ENCODE measurements at regions not wholly inside any gene's neighbourhood (a gene's known extent, or its start where the extent isn't known, plus 50 kb on each side); places are given as distances from the start of the nearest gene placed in this dataset.

DNA sequence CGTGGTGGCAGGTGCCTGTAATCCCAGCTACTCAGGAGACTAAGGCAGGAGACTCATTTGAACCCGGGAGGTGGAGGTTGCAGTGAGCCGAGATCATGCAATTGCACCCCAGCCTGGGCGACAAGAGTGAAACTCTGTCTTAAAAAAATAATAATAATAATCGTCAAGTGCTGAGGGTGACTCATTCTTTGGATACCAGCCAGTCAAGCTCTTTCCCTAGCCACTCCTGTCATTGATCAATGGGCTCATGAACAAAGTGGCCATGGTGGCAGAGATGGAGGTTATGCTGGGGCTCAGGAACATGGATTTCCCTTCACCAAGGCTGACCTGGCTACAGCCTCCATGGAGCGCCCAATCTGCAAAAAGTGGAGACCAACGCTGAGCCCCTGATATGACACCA, 94.5 kb upstream of the HAAO start:
- no peak for DNase-seq

DNA sequence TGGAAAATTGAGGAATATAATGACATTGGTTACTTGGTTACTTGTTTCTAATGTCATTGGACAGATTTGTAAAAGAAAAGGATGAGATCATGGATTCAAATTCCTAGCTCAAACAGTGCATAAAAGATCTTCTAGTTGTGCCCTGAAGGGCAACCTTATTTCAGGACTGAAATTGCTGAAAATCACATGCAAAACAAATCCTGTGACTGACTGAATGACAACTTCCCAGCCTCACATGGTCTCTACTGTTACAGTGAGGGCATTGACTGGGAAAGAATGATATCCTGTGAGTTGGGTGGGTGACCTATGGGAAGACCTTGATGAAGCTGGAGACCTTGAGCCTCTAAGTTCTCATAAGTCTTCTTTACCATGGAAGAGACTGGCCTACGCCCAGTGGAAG, 90.4 kb upstream of the HAAO start:
- no peak for DNase-seq

DNA sequence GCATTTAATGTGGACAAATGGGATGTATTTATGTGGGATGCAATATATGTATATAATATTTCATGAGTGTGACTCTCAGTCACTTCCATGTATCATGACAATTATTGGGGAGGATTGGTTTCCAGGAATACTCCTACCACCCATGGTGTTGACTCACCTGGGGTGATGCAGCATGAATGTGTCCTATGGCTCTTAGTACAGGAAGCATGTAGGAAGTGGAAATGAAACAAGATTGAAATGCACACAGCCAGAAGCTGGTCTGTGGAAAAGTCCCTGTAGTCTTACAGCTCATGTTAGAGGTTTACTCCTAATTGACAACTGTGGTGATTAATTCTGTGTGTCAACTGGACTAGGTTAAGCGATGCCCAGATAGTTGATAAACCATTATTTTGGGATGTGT, 89.3 kb upstream of the HAAO start:
- peak; percentile 28 for DNase-seq

DNA sequence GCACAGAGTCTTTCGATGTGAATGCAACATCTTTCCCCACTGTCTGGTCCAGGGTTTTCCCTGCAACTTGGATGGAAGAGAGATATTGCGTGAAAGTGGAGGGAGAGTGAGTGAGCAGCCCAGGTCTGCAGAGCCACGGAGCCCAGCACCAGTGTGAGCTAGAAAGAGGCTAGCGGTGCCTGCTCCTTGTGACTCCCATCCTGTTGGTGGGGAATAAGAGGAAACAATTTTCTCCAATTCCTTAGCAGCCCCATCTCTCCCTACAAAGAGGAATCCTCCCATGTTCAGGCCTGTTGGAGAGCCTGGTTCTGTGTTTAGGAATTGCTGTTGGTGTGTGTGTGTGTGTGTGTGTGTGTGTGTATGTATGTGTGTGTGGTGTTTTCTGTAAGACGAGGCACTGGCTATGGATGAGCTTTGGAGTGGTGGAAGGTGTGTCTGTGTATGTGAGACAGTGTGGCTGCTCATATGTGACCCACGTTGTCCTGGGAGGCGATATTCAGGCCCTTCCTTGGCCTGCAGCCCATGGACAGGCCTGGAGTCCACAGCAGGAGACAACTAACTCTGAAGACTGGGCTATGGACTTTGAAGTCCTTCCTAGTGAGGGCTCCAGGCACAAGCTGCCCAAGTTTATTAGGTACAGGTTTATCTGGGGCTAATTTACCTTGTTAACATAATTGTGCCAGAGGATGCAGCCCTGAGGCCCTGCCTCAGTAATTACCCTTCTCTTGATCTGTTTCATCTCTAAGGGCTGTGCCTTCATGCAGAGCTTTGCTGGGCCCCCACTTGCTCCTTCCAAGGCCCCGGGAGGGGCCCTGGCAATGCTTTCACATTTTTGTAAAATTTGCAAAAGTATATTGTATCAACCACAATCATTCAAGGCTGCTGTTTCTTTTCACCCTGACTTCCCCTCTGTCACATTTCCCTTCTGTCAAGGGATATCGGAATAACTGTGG, 88.6 kb upstream of the HAAO start:
- no peak for DNase-seq

DNA sequence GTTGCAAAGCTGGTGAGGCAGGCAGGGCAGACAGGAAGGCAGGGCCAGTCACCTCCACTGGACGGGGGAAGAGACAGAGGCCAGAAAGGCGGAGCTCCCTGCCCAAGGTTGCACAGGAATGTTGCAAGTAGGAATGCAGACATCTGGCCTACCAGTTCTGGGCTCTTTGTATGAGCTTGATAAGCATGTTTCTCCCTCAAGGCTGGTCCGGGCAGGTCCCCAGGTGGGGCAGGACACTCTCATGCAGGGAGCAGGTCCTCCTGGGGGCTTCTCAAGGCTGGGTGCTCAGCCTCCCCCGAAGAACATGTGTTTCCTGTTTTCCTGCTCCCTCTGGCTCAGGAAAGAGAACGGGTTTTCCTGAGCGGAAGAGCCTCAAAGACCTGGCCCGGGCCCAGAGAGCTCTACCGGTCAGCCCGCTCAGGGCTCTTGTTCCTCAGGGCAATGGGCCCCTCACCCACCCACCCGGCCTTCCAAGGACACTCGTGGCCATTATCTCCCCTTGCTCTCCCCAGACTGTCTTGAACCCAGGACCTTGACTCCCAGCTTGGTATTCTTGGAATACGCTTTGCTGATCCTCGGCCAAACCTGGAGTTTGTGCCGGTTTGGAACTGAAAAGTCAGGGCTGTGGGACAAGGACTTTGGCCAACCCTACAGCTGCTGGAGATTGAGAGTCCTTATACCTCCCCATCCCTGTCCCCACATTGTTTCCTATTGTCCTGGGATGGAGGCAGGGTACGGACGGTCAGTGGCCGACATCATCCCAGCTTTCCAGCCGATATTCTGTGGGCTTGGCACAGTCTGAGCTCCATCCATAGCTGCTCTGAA, 87.7 kb upstream of the HAAO start:
- no peak for DNase-seq

DNA sequence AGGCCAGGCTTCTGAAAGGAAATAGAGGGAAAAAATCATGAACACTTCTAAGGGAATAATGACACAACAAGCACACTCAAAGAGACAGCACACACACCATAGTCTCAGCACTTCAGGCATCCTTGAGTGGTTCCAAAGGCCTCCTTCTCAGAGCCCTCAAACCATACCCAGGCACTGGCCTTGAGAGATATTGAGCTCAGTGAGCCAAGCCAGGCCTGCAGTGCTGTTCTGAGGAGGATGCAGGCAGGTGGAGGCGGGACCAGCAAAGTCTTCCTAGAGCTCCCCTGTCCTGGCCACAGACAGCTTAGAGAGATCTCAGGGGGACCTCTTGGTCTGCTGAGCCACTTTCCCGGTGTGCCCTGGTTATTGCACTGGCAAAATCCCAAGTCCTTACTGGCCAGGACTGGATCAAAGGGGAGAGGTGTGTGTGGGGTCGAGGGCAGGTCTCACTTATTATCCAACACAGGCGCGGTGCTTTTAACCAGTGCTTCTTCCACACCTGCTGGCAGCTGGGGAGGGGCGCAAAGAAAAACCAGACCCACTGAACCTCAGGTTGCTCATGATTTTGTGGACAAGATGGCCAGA, 86.8 kb upstream of the HAAO start:
- no peak for DNase-seq

DNA sequence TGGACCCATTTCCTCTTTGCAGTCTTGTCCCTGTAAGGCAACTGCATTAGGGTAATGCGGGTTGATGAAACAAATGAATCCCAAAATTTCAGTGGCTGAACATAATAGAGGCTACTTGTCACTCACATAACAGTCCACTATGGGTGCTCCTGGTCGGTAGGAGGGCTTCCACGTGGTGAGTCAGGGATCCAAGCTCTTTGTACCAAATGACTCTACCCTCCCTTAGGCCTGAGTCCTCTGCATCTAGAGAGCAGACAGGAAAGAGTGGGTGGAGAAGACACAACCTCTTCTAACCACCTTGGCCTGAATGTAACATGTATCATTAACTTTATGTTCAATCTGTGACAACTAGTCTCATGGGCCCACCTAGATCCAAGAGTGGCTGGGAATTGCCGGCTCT, 86.2 kb upstream of the HAAO start:
- no peak for DNase-seq

DNA sequence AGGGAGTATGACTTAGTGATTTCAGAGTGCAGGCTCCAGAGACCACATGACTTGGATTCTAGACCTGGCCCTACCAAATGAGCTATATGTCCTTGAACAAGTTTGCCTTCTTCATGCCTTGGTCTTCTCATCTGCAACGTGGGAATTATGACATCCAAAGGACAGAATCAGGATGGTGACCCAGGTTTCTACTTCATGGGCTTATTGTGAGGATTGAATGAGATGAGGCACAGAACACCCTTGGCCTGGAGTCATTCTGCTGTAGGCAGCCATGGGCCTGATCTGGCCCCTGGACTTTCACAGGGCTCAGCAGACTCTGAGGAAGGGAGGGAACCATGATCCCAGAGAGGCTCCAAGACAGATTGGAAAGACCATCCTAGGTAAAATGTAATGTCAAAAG, 85.6 kb upstream of the HAAO start:
- DNase-seq = no peak

DNA sequence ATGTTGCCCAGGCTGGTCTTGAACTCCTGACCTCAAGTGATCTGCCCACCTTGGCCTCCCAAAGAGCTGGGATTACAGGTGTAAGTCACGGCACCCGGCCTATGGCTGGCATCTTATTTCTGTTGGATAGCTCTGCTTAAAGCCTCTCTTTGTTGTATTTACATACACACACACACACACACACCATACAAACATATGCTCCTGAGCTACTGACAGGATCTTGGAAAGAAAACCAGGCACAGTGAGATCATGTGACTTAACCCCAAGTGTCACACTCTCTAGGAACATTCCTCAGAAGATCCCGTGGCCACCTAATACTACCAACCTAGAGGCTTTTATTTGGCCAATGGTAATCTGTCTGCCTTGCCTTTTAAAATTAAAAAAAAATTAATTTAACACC, 85.1 kb upstream of the HAAO start:
- DNase-seq = no peak

DNA sequence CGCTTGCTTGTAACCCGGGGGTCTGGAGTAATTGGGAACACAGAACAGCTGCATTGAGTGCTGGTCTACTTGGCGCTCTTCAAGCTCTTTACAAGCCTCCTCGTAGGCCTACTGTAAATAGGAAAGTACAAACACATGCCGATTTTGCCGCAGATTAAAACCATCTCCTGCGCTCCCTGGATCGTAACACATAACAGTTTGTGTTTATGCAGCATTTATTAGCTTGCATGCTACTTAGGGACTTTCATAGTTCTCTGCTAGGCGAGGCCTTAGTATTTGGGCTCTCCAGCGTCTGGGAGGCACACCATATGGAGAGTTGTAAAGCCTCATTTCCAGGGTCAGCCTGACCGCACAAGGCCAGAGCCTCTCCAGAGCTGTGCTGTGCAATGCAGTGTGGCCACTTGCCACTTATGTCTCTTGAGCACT, 84.0 kb upstream of the HAAO start:
- DNase-seq = no peak

DNA sequence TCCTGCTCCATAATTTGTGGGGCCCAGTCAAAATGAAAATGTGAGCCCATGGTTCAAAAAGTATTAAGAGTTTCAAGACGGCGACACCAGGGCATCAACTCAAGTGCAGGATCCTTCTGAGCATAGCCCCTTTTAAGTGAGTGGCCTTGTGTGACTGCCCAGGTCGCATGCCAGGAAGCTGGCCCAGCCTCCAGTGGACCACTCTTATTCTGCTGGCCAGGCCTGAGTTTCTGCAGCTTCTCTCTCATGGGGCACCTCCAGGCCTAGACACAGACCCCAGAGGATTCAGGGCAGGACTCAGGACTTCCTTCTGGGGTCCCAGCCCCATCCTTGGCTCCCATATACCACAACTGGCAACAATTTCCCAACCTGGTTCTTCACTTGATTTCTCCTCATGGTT, 83.5 kb upstream of the HAAO start:
- no peak for DNase-seq

DNA sequence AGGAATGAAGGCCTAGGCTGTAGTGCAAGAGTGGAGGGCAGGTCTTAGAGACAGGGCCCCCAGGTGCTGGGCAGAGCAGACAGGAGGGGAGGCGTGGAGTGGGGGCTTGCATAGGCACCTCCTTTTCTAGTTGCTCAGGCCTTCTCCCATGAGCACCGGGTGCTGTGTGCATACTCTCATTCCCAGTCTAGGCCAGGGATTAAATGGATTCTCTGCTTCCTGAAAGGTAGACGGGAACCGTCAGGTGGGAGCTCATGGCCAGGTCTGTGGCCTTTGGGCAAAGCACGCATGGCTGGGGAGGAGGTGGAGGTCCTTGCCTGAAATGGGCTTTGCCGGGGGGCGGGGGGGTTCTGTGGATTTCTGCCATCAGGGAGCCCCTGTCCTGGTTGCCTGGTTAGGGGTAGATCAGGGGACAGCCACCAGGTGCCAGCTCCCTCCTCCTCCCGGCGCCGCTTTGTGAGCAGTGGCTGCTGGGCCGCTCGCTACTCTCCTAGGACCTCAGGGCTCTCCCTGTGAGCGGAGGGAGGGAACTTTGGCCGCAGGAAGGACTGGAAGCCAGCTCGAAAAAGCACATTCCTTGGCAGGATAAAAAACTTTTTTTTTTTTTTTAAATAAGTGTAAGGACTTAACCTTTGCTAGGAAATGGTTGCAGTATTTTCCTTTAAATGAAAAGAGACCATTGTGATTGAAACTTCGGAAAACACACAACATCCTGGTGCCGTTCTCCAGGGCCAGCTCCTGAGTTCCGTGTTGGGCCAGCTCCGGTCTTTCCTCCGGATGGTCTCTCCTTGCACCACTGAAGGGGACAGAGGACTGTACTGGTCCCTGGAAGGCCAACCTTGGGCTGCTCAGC, 82.8 kb upstream of the HAAO start:
- DNase-seq = no peak

DNA sequence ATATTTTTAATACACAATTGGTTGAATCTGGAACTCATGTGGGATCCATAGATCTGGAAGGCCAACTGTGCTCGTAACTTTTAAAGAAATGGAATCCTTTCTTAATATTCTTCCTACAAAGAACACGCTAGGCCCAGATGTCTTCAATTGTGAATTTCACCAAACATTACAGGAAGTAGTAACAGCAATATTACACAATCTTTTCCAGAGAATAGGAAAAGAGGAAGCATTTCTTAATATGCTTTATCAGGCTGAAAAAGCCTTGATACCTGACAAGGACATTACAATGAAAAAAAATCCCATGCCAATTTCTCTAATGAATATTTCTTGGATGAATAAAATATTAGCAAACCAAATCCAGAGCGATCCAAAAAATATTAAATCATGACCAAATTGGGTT, 80.3 kb upstream of the HAAO start:
- DNase-seq = peak; percentile 61

DNA sequence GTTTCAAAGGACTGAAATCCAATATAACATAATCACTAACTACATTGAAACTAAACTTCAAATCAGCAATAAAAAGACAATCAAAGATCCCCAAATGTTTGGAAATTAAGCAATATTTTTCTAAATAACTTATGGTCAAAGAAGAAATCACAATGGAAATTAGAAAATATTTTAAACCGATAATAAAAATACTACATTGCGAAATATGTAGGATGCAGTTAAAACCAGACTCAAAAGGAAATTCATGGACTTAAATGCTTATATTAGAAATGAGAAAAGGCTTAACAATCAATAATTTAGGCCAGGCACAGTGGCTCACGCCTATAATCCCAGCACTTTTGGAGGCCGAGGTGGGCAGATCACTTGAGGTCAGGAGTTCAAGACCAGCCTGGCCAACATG, 79.0 kb upstream of the HAAO start:
- no peak for DNase-seq

DNA sequence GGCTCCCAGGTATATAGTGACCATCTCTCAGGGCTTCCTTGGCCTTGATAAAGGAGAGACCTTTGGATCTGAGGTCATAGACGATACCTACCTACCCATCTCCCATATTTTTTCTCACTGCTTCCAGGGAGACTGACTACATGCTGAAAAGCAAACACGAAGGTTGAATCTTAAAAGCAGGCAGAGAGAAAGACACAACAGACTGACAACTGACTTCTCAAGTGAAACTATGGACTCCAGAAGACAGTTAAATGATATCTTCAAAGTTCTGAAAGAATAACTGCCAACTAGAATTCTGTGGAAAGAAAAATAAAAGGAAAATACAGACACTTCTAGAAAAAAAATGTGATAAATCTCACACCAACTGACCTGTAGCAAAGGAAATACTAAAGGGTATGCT, 76.5 kb upstream of the HAAO start:
- DNase-seq = no peak

DNA sequence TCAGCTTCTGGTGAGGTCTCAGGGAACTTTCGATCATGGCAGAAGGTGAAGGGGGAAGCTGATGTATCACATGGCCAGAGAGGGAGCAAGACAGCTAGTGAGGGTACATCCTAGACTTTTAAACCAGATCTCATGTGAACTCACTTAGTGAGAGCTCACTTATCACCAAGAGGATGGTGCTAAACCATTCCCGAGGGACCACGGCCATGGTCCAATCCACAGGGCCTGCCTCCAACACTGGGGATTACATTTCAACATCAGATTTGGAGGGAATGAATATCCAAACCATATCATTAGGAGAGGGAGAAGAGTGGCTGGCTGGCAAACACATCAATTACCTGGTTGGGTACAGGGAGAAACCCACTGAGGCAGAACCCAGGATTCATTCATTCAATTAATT, 75.7 kb upstream of the HAAO start:
- no peak for DNase-seq

DNA sequence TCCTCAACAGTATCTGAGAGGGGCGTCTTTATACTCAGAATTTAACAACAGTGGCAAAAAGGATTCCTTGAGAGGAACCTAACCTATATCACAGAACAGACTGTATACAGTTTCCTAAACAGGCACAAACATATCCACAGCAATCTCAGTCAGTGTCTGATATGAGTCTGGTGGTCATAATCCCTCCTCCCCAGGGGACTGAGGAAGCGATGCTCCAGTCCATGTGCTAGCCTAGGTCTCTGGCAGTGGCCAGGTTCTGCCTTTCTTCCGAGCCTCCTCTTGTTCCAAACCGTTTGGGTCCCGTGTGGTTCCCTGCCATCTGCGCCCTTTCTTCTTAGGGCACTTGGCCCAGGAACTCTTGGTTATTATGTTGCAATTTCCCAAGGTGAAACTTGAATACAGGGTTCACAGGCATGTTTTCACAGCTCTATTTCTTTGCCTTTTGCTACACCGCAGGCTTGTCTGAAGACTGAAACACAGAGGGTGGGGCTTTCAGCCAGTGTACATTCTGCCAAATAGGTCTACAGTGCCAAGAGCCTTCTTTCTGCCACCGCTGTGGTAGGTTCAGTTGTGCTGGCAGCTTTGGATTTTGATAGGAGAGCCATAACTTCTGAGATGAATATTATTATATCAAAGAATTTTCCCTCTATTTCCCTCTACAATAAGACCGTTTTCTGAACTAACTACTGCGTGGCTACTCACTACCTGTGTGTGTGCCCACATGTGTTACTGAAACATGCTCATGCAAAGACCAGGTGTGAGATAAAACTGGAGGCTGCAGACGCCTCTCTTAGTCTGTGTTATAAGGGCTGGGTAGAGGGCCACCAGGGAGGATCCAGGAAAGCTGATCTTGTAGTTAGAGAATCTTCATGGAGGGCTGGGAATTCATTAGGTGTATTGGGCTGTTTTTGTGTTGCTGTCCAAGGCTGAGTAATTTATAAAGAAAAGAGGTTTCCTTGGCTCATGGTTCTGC, 75.0 kb upstream of the HAAO start:
- DNase-seq = no peak

DNA sequence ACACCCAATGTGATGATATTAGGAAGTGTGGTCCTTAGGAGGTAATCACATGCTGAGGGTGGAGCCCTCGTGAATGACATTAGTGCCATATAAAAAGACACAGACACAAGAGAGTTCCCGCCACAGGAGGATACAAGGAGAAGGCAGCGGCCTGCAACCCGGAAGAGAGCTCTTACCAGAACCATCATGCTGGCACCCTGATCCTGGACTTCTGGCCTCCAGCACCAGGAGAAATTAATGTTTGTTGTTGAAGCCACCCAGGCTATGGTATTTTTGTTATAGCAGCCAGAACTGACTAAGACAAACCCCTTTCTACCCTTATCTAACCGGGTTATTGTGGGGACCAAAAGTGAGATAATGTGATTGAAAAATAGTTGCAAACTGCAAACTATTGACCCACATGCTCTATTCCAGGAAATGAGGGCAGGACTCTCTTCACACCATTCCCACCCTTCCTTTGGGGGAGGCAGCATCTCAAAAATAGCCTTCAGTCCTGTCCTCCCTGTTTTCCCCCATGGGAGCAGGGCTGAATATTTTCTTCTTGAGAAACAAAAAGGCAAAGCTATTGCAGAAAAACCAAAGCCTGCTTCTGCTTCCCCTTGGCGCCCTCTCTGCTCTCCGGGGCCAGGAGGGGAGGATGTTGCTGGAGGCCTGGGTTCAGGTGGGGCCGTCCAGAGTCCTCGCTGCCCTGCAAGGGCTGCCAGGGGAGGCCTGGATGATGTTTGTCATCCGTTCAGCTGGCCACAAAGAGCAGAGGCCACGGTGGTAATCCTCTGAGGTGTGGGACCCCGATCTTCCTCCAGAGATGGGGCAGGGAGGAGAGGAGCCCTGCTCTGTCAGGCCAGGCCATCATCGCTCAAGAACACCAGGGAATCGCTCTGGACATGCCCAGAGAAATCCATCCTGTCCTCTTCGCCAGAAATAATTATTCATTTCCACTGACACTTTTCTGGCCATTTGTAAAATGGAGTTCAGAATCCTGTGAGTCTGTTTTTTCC, 73.8 kb upstream of the HAAO start:
- DNase-seq = no peak

DNA sequence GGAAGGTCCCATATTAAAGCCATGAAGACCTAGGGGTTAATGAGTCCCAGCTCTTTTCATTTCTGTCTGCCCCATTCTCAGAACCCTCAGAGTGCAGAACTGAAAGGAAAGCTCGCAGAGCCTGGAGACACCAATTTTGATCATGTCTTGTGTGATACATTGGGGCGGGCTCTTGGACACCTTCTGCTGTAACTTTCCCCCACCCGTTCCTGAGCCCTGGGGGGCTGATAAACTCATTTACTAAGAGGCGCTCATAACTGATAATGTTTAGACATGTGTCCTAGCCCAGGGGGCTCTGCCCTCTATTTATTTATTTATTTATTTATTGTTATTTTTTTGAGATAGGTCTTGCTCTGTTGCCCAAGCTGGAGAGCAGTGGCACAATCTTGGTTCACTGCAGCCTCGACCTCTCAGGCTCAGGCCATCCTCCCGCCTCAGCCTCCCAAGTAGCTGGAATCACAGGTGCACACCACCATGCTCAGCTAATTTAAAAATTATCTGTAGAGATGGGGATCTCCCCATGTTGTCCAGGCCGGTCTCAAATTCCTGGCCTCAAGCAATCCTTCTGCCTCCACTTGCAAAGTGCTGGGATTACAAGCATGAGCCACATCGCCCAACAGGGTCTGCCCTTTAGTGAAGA, 72.4 kb upstream of the HAAO start:
- DNase-seq = no peak

DNA sequence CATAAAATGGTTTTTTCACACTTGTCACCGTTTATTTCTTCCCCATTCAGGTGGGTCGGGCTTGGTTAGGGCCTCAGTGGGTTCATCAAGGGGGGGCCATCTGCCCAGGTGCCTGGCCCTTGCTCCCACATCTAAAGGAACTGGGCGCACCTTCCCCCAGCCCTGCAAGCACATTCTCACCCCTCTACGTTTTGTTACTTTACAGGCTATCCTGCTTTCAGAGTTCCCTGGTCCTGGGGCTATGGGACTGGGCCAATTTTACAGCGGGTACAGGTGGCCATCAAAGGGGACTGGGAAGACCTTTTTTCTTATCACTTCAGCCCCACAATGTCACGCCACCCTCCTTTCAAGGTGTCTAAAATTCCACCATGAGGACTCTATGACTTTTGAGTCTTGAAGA, 71.8 kb upstream of the HAAO start:
- DNase-seq = no peak
